Caco-2 (cell line): ENCODE measurements at regions not wholly inside any gene's neighbourhood (a gene's known extent, or its start where the extent isn't known, plus 50 kb on each side); places are given as distances from the start of the nearest gene placed in this dataset.

Experiments used
- BruUV-seq: library from RNA; stranded (reverse); fragments of 400-500 nt; replicated peaks from 2 replicates; lab custom pipeline; 2021; lab: Mats Ljungman, UMichigan
- CTCF ChIA-PET: fragments of 300-600 bp; sonication (Branson Sonifier 250); formaldehyde crosslinking; loops from one replicate; lab custom pipeline; 2022; ENCODE audit warnings: antibody characterized with exemption; lab: Charles Lee
- POLR2A ChIA-PET: fragments of 300-600 bp; sonication (Branson Sonifier 250); formaldehyde crosslinking; loops from one replicate; lab custom pipeline; 2022; ENCODE audit warnings: antibody characterized with exemption; lab: Charles Lee
- DNase-seq, 2 experiments: peaks; one replicate each; pipeline versions ENCODE4 v3.0.0 to v3.0.0-alpha.2; 2020 to 2022
- H3K27me3 ChIP-seq: replicated peaks from 2 replicates; pipeline ENCODE4 v1.6.0; 2011; ENCODE audit warnings: low read length; ENCODE audit not compliant: control insufficient read depth, insufficient read depth
- H3K36me3 ChIP-seq: 2 replicates; pipeline ENCODE4 v1.5.1; 2011; ENCODE audit warnings: low read length; ENCODE audit not compliant: control insufficient read depth, insufficient read depth
- H3K4me1 ChIP-seq: fragments of 250-450 bp; sonication (Bioruptor Pico); 2 replicates; pipeline ENCODE4 v1.5.1; 2020; ENCODE audit warnings: mild to moderate bottlenecking
- H3K4me3 ChIP-seq: 2 replicates; pipeline ENCODE4 v1.5.1; 2011; ENCODE audit warnings: low read depth, mild to moderate bottlenecking, control low read depth, low read length
- H3K9me3 ChIP-seq: fragments of 250-450 bp; sonication (Bioruptor Pico); 2 replicates; pipeline ENCODE4 v1.5.1; 2020; ENCODE audit warnings: mild to moderate bottlenecking, moderate library complexity
- H3K27ac Mint-ChIP-seq: one replicate; pipeline ENCODE4 v1.8.0; 2022; ENCODE audit warnings: mixed read lengths; ENCODE audit not compliant: unreplicated experiment
- H3K27me3 Mint-ChIP-seq: one replicate; pipeline ENCODE4 v1.8.0; 2022; ENCODE audit warnings: mixed read lengths; ENCODE audit not compliant: insufficient read depth, unreplicated experiment
- H3K36me3 Mint-ChIP-seq: one replicate; pipeline ENCODE4 v1.8.0; 2022; ENCODE audit warnings: mild to moderate bottlenecking, mixed read lengths; ENCODE audit not compliant: insufficient read depth, unreplicated experiment
- H3K4me1 Mint-ChIP-seq: one replicate; pipeline ENCODE4 v1.8.0; 2022; ENCODE audit warnings: low read depth, mixed read lengths; ENCODE audit not compliant: unreplicated experiment
- H3K4me3 Mint-ChIP-seq: one replicate; pipeline ENCODE4 v1.8.0; 2022; ENCODE audit warnings: mild to moderate bottlenecking, moderate library complexity, mixed read lengths; ENCODE audit not compliant: unreplicated experiment
- H3K9me3 Mint-ChIP-seq: one replicate; pipeline ENCODE4 v1.8.0; 2022; ENCODE audit warnings: mixed read lengths; ENCODE audit not compliant: unreplicated experiment
- intact Hi-C: fragments of 100-400 bp; cut with micrococcal nuclease; formaldehyde crosslinking; loops from one replicate; pipeline ENCODE4 v1.10.0; 2022; ENCODE audit not compliant: unreplicated experiment
- TF ChIP-seq, protein P1 (sequence below), 2 experiments: fragments of 200-600 bp in 1 of 2; IDR thresholded peaks; 1 replicate in 1 of 2; 2 replicates in 1 of 2; pipeline versions ENCODE4 v1.5.1 to v1.8.0; 2011 to 2022; ENCODE audit warnings: antibody characterized with exemption in 1 of 2, control low read depth in 1 of 2, inconsistent platforms in 1 of 2, low read depth in 1 of 2, low read length in 1 of 2, mild to moderate bottlenecking in 1 of 2, moderate library complexity in 1 of 2; ENCODE audit not compliant: insufficient read depth in 1 of 2, severe bottlenecking in 1 of 2, unreplicated experiment in 1 of 2

DNA sequence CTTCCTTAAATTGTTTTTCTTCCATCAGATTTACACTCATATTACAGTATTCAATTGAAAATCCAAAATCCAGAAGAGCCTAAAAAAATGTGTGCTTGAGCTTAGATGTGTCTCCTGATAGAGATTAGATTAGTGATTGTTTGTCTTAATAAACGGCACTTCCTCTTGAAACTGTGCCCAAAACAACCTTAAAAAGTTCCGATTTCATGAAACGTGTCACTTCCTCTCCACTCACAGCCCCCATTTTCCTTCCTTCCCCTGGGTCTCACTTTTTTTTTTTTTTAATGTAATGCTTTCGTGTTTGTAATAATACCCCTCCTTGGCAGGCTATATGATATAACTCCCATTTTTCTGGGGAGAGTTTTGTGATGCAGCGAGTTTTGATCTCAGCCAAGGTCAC, 114.8 kb upstream of the ADO start:
- Mint-ChIP-seq H3K27me3 (peaks cover 5% of the 10 kb centered on the region), H3K9me3 (peaks cover 19% of the 10 kb centered on the region), H3K4me1 (no peaks in the 10 kb centered on the region), H3K4me3 (no peak overlapping the region), H3K27ac (no peak overlapping the region), H3K36me3 (no peaks in the 10 kb centered on the region)
- no peaks in the 10 kb centered on the region for H3K4me1 ChIP-seq
- ChIA-PET CTCF (no interaction called here), POLR2A (no interaction called here)
- no peaks in the 10 kb centered on the region for H3K36me3 ChIP-seq
- H3K4me3 ChIP-seq, result no peak overlapping the region
- BruUV-seq, result no TSS peak
- peaks cover 8% of the 10 kb centered on the region for H3K9me3 ChIP-seq
- DNase-seq, result no peak
- TF ChIP-seq, protein P1, sequence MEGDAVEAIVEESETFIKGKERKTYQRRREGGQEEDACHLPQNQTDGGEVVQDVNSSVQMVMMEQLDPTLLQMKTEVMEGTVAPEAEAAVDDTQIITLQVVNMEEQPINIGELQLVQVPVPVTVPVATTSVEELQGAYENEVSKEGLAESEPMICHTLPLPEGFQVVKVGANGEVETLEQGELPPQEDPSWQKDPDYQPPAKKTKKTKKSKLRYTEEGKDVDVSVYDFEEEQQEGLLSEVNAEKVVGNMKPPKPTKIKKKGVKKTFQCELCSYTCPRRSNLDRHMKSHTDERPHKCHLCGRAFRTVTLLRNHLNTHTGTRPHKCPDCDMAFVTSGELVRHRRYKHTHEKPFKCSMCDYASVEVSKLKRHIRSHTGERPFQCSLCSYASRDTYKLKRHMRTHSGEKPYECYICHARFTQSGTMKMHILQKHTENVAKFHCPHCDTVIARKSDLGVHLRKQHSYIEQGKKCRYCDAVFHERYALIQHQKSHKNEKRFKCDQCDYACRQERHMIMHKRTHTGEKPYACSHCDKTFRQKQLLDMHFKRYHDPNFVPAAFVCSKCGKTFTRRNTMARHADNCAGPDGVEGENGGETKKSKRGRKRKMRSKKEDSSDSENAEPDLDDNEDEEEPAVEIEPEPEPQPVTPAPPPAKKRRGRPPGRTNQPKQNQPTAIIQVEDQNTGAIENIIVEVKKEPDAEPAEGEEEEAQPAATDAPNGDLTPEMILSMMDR (IDR thresholded peaks at IDR 0.05; ENCODE audit: insufficient read depth in 1 of 2, low read depth in 1 of 2, low read length in 1 of 2, severe bottlenecking in 1 of 2, unreplicated experiment in 1 of 2), result no peak
- no peaks in the 10 kb centered on the region for H3K27me3 ChIP-seq
- intact Hi-C loops, result no loop called here

DNA sequence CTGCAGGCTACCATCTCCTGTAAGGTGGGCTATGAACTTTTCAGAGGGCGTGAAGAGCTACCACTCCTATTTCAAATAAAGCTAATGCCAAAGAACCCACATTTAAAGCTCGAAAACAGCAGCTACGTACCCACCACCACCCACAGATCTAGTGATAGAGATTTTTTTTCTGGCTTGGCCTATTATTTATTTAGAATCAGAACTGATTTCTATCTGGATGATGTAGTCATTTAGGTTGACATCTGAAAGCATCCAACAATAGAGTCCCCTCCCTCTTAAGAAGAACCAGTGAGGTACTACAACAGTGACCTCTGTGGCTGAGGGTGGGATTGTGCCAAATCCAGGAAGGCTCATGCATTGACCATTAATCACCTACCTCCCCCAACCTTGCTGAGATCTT, 113.8 kb upstream of the ADO start:
- H3K36me3 Mint-ChIP-seq, result no peaks in the 10 kb centered on the region
- H3K4me1 Mint-ChIP-seq, result no peaks in the 10 kb centered on the region
- peaks cover 5% of the 10 kb centered on the region for H3K27me3 Mint-ChIP-seq
- no TSS peak for BruUV-seq
- POLR2A ChIA-PET, result no interaction called here
- Histone ChIP-seq H3K36me3 (no peaks in the 10 kb centered on the region), H3K4me1 (no peaks in the 10 kb centered on the region), H3K9me3 (peaks cover 8% of the 10 kb centered on the region), H3K4me3 (no peak overlapping the region), H3K27me3 (no peaks in the 10 kb centered on the region)
- TF ChIP-seq, protein P1 (IDR thresholded peaks at IDR 0.05; ENCODE audit: insufficient read depth in 1 of 2, low read depth in 1 of 2, low read length in 1 of 2, severe bottlenecking in 1 of 2, unreplicated experiment in 1 of 2), result peak; percentile 17 to 22
- H3K9me3 Mint-ChIP-seq, result peaks cover 17% of the 10 kb centered on the region
- CTCF ChIA-PET, result no interaction called here
- no peak for DNase-seq
- intact Hi-C loops, result no loop called here
- no peak overlapping the region for H3K4me3 Mint-ChIP-seq
- no peak overlapping the region for H3K27ac Mint-ChIP-seq

DNA sequence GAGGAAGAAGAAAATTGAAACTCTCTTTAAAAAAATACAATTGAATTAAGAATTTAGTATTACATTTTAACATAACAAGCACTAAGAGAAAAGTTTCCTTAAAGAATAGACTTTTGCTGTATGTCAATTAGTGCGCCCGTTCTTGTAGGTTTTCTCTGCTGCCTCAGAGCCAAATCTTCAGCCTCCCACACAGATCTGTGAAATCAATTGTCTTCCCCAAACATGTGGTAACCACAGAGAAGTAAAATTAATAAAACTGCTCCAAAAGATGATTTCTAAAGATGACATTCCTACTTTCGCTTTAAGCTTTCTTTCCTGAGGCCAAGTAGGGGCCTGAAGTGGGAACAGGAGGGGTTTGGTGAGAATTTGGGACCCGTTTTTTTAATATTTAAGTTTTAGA, 113.2 kb upstream of the ADO start:
- no peak overlapping the region for H3K27ac Mint-ChIP-seq
- peaks cover 5% of the 10 kb centered on the region for H3K27me3 Mint-ChIP-seq
- H3K36me3 ChIP-seq, result no peaks in the 10 kb centered on the region
- no peaks in the 10 kb centered on the region for H3K36me3 Mint-ChIP-seq
- intact Hi-C loops, result no loop called here
- H3K4me1 ChIP-seq, result no peaks in the 10 kb centered on the region
- TF ChIP-seq, protein P1 (IDR thresholded peaks at IDR 0.05; ENCODE audit: insufficient read depth in 1 of 2, low read depth in 1 of 2, low read length in 1 of 2, severe bottlenecking in 1 of 2, unreplicated experiment in 1 of 2), result no peak
- ChIA-PET CTCF (no interaction called here), POLR2A (no interaction called here)
- no peaks in the 10 kb centered on the region for H3K27me3 ChIP-seq
- no peak overlapping the region for H3K4me3 ChIP-seq
- BruUV-seq, result no TSS peak
- H3K9me3 ChIP-seq, result peaks cover 8% of the 10 kb centered on the region
- no peaks in the 10 kb centered on the region for H3K4me1 Mint-ChIP-seq
- peaks cover 11% of the 10 kb centered on the region for H3K9me3 Mint-ChIP-seq
- DNase-seq, result no peak
- no peak overlapping the region for H3K4me3 Mint-ChIP-seq
